ENCODE measurements at regions not wholly inside any gene's neighbourhood (a gene's known extent, or its start where the extent isn't known, plus 50 kb on each side); places are given as distances from the start of the nearest gene placed in this dataset.

GRCh38 chr3:148531836-148532235 is 165.9 kb upstream of the AGTR1 start:
- TF ChIP-seq CTCF (IDR thresholded peaks at IDR 0.05), result no peak
- TF ChIP-seq POLR2AphosphoS5 (IDR thresholded peaks at IDR 0.05), result no peak
- no peak for TF ChIP-seq POLR2A (IDR thresholded peaks at IDR 0.05)

Measured in breast epithelium (tissue), 3 donors.